GM12865 (cell line): ENCODE measurements at regions not wholly inside any gene's neighbourhood (a gene's known extent, or its start where the extent isn't known, plus 50 kb on each side); places are given as distances from the start of the nearest gene placed in this dataset.

Source experiments
- DNase-seq: peaks from one replicate; pipeline ENCODE4 v3.0.0; 2010; ENCODE audit warnings: low read depth
- H3K4me3 ChIP-seq: 2 replicates; pipeline ENCODE4 v1.5.1; 2011; ENCODE audit warnings: mild to moderate bottlenecking, low read depth, low read length, control low read depth
- TF ChIP-seq, protein P1 (sequence below): IDR thresholded peaks from 2 replicates; pipeline ENCODE4 v1.5.1; 2011; ENCODE audit warnings: low read length, control low read depth, low read depth, inconsistent platforms; ENCODE audit not compliant: insufficient read depth; ENCODE audit errors: missing control alignments

DNA sequence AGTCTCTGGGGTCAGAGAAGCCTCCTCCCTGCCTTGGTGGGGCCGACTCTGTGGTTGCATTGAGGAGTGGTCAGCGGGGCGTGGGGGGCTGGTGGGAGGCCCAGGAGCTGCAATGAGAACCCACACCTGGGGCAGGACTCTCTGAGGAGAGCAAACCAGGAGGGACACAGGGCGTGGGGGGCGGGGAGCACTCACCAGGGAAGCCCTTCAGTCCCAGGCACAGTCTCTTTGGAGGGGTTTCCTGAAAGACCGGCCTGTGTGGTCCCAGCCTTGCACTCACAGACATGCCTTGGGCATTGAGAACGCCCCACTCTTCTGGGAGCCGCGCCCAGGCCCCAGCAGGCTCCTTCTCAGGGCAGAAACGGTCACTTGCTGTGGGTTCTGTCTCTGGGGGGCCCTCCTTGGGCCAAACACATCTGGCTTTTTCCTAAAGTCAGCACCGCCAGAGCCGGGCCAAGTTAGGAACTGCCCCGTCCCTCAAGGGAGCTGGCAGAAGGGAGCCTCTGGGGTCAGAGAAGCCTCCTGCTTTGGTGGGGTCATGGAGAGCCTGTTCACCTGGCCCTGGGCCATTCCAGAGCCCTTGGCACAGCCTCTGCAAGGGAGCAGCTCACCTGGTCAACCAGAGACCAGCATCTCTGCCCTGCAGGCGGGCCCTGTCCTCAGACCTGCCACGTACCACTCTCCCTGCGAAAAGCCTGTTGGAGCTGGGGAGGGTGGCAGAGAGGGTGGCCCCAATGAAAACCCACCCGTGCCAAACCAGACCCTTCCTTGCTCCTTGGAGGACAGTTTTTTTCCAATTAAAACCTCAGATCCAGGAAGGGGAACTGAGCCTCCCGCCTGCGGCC lies 59.9 kb upstream of the TTC34 start:
- TF ChIP-seq, protein P1, sequence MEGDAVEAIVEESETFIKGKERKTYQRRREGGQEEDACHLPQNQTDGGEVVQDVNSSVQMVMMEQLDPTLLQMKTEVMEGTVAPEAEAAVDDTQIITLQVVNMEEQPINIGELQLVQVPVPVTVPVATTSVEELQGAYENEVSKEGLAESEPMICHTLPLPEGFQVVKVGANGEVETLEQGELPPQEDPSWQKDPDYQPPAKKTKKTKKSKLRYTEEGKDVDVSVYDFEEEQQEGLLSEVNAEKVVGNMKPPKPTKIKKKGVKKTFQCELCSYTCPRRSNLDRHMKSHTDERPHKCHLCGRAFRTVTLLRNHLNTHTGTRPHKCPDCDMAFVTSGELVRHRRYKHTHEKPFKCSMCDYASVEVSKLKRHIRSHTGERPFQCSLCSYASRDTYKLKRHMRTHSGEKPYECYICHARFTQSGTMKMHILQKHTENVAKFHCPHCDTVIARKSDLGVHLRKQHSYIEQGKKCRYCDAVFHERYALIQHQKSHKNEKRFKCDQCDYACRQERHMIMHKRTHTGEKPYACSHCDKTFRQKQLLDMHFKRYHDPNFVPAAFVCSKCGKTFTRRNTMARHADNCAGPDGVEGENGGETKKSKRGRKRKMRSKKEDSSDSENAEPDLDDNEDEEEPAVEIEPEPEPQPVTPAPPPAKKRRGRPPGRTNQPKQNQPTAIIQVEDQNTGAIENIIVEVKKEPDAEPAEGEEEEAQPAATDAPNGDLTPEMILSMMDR = no peak
- DNase-seq = no peak
- H3K4me3 ChIP-seq = no peak overlapping the region

DNA sequence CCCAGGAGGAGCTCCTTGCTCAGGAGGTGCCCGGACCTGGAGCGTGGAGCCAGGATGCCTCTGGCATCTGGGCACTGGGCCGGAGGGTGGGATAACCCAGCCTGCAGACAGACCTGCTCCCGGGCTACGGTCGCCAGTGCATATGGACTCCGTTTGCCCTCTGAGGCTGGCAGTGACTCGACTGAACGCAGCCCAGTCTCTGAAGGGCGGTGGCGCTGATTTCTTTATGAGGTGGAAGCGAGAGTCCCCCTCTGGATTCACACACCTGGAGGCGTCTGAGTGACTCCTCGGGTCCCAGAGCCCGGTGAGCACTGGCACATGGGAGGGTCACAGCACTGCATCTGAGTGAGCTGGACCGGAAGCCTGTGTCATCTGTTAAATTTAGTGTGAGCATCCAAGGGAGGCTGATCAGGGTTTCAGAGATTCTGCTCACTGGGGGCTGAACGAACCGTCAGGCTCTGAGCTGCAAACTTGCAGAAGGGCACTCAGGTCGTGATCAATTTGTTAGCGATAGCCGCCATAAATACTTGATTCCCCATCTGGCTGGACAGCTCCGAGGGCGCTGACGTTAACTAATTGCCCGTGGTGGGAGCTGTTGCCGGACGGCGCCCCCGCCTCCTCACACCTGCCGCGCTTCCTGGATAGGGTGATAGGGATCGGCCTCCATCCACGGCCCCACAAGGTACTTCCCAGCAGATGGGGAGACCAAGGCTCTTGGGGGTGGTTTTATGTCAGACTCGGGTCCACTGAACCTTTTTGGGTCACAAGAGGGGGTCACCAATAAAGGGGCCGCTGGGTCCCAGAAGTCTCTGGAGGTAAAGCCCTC lies 60.7 kb upstream of the TTC34 start:
- no peak for DNase-seq
- no peak overlapping the region for H3K4me3 ChIP-seq
- TF ChIP-seq, protein P1 = no peak

DNA sequence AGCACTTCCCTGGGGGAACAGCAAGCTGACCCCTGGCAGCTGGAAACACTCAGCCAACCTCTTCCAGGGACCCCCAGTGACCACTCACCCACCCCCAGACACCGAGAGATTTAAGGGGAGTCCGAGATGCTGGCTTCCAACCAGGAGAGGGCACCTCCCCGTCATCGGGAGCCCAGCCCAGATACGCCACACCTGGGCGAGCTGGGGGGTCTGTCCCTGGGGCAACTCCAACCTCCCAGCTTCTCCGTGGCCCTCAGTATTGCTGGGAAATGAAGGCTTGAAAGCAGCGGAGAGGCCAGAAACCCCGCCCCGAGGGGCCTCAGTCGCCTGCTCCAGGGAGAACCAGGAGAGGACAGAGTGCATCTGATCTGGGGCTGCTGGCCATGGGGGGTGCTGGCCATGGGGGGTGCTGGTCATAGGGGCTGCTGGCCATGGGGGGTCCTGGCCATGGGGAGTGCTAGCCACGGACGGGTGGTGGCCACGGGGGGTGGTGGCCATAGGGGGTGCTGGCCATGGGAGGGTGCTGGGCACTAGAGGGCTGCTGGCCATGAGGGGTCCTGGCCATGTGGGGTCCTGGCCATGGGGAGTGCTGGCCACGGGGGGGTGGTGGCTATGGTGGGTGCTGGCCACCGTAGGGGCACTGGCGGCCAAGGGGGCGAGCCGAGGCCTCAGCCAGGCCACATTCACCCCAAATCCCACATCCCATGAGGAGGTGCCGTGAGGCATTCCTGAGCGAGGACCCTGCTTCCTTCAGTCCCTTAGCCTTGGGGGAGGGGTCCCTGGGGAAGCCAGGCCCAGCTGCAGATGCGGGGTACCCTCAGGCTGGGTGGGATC lies 61.5 kb upstream of the TTC34 start:
- TF ChIP-seq, protein P1 = no peak

DNA sequence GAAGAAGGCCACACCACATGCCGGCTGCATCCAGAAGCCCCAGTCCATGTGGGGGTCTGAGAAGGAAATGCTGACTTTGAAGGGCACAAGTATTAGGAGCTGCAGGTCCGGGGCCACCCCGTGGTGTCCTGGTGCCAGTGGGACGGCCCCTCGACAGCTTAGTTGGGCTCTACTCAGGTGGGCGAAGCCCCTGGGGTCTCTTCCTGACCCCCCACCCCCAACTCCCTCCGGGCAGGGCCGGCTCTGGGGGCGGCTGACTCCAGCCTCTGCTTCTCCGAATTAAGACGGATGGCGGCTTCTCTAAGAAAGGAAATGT lies 62.1 kb upstream of the TTC34 start:
- no peak for DNase-seq
- TF ChIP-seq, protein P1 = no peak
- H3K4me3 ChIP-seq = no peak overlapping the region

More for the DNA sequence above, 61.5 kb upstream of the TTC34 start:
- DNase-seq = no peak
- H3K4me3 ChIP-seq = no peak overlapping the region

DNA sequence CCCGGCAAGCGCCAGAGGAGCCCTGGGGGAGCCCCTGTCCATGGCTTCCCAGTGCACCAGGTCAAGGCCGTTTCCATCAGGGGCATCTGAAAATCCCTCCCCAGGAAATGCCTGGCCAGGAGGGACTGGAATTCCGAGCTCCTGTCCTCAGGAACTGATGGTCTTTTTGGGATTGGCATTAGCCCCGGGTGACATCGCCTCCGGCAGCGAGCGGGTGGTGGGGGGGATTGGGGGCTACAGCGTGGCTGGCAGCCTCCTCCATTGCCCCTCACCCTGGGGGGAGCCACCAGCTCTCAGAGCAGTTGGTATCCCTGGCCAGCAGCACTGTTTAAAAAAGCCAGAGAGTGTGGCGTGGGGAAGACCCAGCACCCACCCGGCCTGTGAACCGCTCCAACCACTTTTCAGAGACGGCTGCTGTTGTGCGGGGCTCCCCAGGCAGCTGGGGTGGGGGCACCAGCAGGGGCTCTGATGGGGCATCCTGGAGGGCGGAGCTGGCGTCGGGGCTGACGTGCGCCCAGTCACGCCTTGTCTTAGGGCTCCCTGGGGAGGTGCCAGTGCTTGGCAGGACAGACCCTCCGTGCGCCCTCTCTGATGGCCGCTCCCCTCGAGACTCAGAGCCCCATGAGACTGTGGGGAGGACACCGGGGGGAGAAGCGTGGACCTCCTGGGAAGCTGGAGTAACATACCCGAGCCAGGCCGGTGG lies 62.9 kb upstream of the TTC34 start:
- TF ChIP-seq, protein P1 = no peak
- H3K4me3 ChIP-seq = no peak overlapping the region
- DNase-seq = no peak

DNA sequence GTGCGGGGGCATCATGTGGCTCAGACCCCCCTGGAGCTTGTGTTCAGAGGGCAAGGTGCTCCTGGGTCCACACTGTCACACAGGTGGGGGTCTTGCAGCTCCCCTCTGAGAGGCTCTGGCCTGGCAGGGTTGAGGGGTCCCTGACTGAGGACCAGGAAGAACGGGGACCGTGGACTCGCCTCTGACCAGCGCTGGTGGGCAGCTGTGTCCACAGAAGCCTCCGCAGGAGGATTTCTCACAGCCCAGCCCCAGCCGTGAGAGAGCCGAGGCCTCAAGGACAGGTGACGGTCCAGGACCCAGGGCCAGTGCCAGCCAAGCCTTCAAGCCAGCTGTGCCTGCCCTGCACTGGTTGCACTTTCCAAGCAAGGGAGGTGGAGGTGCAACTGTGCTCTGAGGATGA lies 63.5 kb upstream of the TTC34 start:
- no peak overlapping the region for H3K4me3 ChIP-seq
- TF ChIP-seq, protein P1 = no peak
- no peak for DNase-seq
